ENCODE measurements at regions not wholly inside any gene's neighbourhood (a gene's known extent, or its start where the extent isn't known, plus 50 kb on each side); places are given as distances from the start of the nearest gene placed in this dataset.

DNA sequence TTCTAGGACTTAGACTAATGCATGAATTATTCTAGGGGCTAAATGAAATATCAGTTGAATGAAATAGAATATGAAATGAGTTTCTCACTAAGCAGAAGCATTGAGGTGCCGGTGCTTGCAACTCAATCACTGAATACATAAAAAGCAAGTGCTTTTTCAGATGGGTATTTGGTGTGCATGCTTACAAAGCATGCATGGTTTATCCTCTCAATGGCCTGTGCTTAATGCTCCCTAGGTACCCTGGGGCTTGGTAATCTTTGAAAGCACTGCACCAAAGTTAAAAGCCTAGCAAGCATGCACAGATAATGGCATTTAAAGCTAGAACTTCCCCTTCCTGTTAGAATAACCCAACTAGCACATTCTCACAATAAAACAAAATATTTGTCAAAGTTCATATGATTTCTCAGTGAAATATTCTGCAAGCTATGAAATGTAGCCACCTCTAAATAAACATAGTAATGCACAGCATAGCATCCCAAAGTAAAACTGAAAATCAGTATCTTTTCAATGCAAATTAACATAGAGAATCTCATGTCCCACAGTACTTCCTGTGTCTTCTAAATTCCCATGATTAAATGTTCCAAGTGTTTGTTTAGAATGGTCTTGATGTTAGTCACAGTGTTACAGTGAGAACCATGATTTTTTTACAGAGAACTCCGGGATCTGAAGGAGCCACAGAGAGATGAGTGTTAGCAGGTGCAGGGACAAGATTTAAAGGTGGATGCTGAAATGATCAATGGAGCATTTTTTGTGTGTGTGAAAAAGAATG lies 143.4 kb upstream of the CDH6 start:
- no peaks in the 10 kb centered on the region for H3K9me2 ChIP-seq (replicated peaks; ENCODE audit: insufficient read depth, low read length)
- H3K4me3 ChIP-seq (ENCODE audit: low read length), result no peak overlapping the region
- H3K4me1 ChIP-seq (ENCODE audit: low read length), result no peaks in the 10 kb centered on the region
- DNase-seq, result no peak
- H3K79me2 ChIP-seq (ENCODE audit: low read length), result no peaks in the 10 kb centered on the region
- no peaks in the 10 kb centered on the region for H3K36me3 ChIP-seq (ENCODE audit: insufficient read depth, low read length)
- H4K20me1 ChIP-seq (ENCODE audit: insufficient read depth, low read depth, low read length), result no peaks in the 10 kb centered on the region
- peaks cover 5% of the 10 kb centered on the region; the same call in 1 of the 2 replicates for H3K9me3 ChIP-seq (ENCODE audit: low read length)
- H3K9ac ChIP-seq (ENCODE audit: low read length), result no peak overlapping the region
- no peak overlapping the region for H3K4me2 ChIP-seq (ENCODE audit: low read depth, low read length, poor library complexity, severe bottlenecking)
- no peaks in the 10 kb centered on the region for H3K27me3 ChIP-seq (ENCODE audit: low read length)
- H3K27ac ChIP-seq (ENCODE audit: low read length), result no peak overlapping the region
- H2AFZ ChIP-seq (ENCODE audit: low read length), result no peak overlapping the region

DNA sequence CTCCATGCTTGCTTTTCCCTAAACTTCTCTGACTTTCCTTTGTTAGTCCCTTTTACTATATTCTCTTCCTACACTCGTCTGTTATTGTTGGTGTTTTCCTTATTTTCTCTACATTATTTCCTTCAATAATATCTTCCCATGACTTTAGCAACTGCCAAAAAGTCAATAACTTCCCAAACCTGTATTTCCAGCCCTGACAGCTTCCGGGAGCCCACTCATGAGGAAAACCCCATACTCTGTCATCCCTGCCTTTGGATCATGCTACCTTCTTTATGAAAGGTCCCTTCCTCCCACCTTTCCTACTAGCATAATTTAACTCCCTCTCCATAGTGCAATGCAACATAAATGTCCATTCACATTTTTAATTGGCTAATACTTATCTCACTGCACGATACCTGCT lies 144.0 kb upstream of the CDH6 start:
- no peak for DNase-seq
- Histone ChIP-seq H3K9ac (ENCODE audit: low read length) (no peak overlapping the region), H3K4me3 (ENCODE audit: low read length) (no peak overlapping the region), H3K27me3 (ENCODE audit: low read length) (no peaks in the 10 kb centered on the region), H3K9me3 (ENCODE audit: low read length) (peaks cover 5% of the 10 kb centered on the region; the same call in 1 of the 2 replicates), H2AFZ (ENCODE audit: low read length) (no peak overlapping the region), H3K9me2 (replicated peaks; ENCODE audit: insufficient read depth, low read length) (no peaks in the 10 kb centered on the region), H3K4me2 (ENCODE audit: low read depth, low read length, poor library complexity, severe bottlenecking) (no peak overlapping the region), H3K36me3 (ENCODE audit: insufficient read depth, low read length) (no peaks in the 10 kb centered on the region), H3K27ac (ENCODE audit: low read length) (no peak overlapping the region), H3K79me2 (ENCODE audit: low read length) (no peaks in the 10 kb centered on the region), H3K4me1 (ENCODE audit: low read length) (no peaks in the 10 kb centered on the region), H4K20me1 (ENCODE audit: insufficient read depth, low read depth, low read length) (no peaks in the 10 kb centered on the region)

GRCh38 chr5:31048282-31049270 lies 144.9 kb upstream of the CDH6 start:
- H3K27ac ChIP-seq (ENCODE audit: low read length), result no peak overlapping the region
- no peaks in the 10 kb centered on the region for H4K20me1 ChIP-seq (ENCODE audit: insufficient read depth, low read depth, low read length)
- no peak overlapping the region for H3K4me2 ChIP-seq (ENCODE audit: low read depth, low read length, poor library complexity, severe bottlenecking)
- no peaks in the 10 kb centered on the region for H3K79me2 ChIP-seq (ENCODE audit: low read length)
- DNase-seq, result no peak
- H3K9ac ChIP-seq (ENCODE audit: low read length), result no peak overlapping the region
- no peak overlapping the region for H3K4me3 ChIP-seq (ENCODE audit: low read length)
- no peaks in the 10 kb centered on the region for H3K9me2 ChIP-seq (replicated peaks; ENCODE audit: insufficient read depth, low read length)
- H2AFZ ChIP-seq (ENCODE audit: low read length), result no peak overlapping the region
- no peaks in the 10 kb centered on the region for H3K4me1 ChIP-seq (ENCODE audit: low read length)
- H3K9me3 ChIP-seq (ENCODE audit: low read length), result peaks cover 5% of the 10 kb centered on the region; the same call in 1 of the 2 replicates
- H3K36me3 ChIP-seq (ENCODE audit: insufficient read depth, low read length), result no peaks in the 10 kb centered on the region
- H3K27me3 ChIP-seq (ENCODE audit: low read length), result no peaks in the 10 kb centered on the region

GRCh38 chr5:31047621-31048020 lies 145.9 kb upstream of the CDH6 start:
- no peak overlapping the region for H2AFZ ChIP-seq (ENCODE audit: low read length)
- no peak overlapping the region for H3K27ac ChIP-seq (ENCODE audit: low read length)
- no peak overlapping the region for H3K4me2 ChIP-seq (ENCODE audit: low read depth, low read length, poor library complexity, severe bottlenecking)
- peaks cover 5% of the 10 kb centered on the region; the same call in 1 of the 2 replicates for H3K9me3 ChIP-seq (ENCODE audit: low read length)
- no peaks in the 10 kb centered on the region for H3K27me3 ChIP-seq (ENCODE audit: low read length)
- H3K36me3 ChIP-seq (ENCODE audit: insufficient read depth, low read length), result no peaks in the 10 kb centered on the region
- no peaks in the 10 kb centered on the region for H3K79me2 ChIP-seq (ENCODE audit: low read length)
- H4K20me1 ChIP-seq (ENCODE audit: insufficient read depth, low read depth, low read length), result no peaks in the 10 kb centered on the region
- H3K9ac ChIP-seq (ENCODE audit: low read length), result no peak overlapping the region
- H3K9me2 ChIP-seq (replicated peaks; ENCODE audit: insufficient read depth, low read length), result no peaks in the 10 kb centered on the region
- H3K4me1 ChIP-seq (ENCODE audit: low read length), result no peaks in the 10 kb centered on the region
- no peak overlapping the region for H3K4me3 ChIP-seq (ENCODE audit: low read length)
- DNase-seq, result no peak

DNA sequence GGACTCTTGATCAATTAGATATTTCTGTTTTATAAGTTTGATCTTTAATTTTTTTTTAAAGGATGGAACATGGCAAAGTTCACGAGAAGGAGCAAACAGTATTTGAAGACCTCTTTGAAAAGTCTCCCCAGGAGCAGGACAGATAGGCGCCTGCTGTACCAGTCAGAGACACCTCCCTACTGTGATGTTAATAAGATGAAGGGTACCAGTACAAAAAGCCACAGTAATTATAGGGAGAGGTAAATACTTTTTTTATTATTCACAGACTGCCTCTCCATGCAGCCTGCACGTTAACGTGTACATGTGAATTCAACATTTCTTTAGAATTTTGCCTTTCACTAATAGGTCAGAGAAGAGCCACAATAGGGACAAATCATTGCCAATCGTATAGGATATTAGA lies 146.5 kb upstream of the CDH6 start:
- Histone ChIP-seq H3K4me2 (ENCODE audit: low read depth, low read length, poor library complexity, severe bottlenecking) (no peak overlapping the region), H3K9me3 (ENCODE audit: low read length) (peaks cover 5% of the 10 kb centered on the region; the same call in 1 of the 2 replicates), H3K79me2 (ENCODE audit: low read length) (no peaks in the 10 kb centered on the region), H3K9ac (ENCODE audit: low read length) (no peak overlapping the region), H3K36me3 (ENCODE audit: insufficient read depth, low read length) (no peaks in the 10 kb centered on the region), H3K4me3 (ENCODE audit: low read length) (no peak overlapping the region), H4K20me1 (ENCODE audit: insufficient read depth, low read depth, low read length) (no peaks in the 10 kb centered on the region), H2AFZ (ENCODE audit: low read length) (no peak overlapping the region), H3K9me2 (replicated peaks; ENCODE audit: insufficient read depth, low read length) (no peaks in the 10 kb centered on the region), H3K27ac (ENCODE audit: low read length) (no peak overlapping the region), H3K4me1 (ENCODE audit: low read length) (no peaks in the 10 kb centered on the region), H3K27me3 (ENCODE audit: low read length) (no peaks in the 10 kb centered on the region)
- no peak for DNase-seq

GRCh38 chr5:31036411-31036810 lies 157.1 kb upstream of the CDH6 start:
- no peaks in the 10 kb centered on the region for H3K9me2 ChIP-seq (replicated peaks; ENCODE audit: insufficient read depth, low read length)
- no peaks in the 10 kb centered on the region for H3K79me2 ChIP-seq (ENCODE audit: low read length)
- no peaks in the 10 kb centered on the region for H3K27me3 ChIP-seq (ENCODE audit: low read length)
- H3K4me2 ChIP-seq (ENCODE audit: low read depth, low read length, poor library complexity, severe bottlenecking), result no peak overlapping the region
- no peak overlapping the region for H3K4me3 ChIP-seq (ENCODE audit: low read length)
- DNase-seq, result no peak
- H3K4me1 ChIP-seq (ENCODE audit: low read length), result no peaks in the 10 kb centered on the region
- no peak overlapping the region for H3K9ac ChIP-seq (ENCODE audit: low read length)
- H2AFZ ChIP-seq (ENCODE audit: low read length), result no peak overlapping the region
- no peaks in the 10 kb centered on the region for H4K20me1 ChIP-seq (ENCODE audit: insufficient read depth, low read depth, low read length)
- no peaks in the 10 kb centered on the region for H3K9me3 ChIP-seq (ENCODE audit: low read length)
- H3K27ac ChIP-seq (ENCODE audit: low read length), result no peak overlapping the region
- H3K36me3 ChIP-seq (ENCODE audit: insufficient read depth, low read length), result no peaks in the 10 kb centered on the region

DNA sequence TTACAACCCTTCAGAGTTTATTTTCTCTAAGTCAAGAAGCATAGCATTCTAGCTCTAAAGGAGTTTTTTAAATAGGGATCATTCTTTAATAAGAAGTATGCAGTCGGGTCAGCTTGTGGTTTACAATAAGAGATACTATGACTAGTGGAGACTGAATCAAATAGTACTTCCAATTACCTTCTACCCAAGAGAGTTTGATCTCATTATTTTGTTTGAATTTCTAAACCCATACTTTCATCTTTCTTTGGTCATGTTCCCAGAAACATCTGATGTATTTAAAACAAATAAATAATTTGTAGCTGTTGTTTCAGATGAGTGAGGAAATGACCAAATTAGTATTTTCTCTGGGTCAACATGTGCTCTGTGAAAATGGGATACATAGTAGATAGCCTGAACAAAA lies 160.2 kb upstream of the CDH6 start:
- no peak overlapping the region for H3K27ac ChIP-seq (ENCODE audit: low read length)
- H3K79me2 ChIP-seq (ENCODE audit: low read length), result no peaks in the 10 kb centered on the region
- H3K9ac ChIP-seq (ENCODE audit: low read length), result no peak overlapping the region
- no peak overlapping the region for H3K4me3 ChIP-seq (ENCODE audit: low read length)
- H2AFZ ChIP-seq (ENCODE audit: low read length), result no peak overlapping the region
- no peak for DNase-seq
- H3K4me1 ChIP-seq (ENCODE audit: low read length), result no peaks in the 10 kb centered on the region
- no peaks in the 10 kb centered on the region for H3K36me3 ChIP-seq (ENCODE audit: insufficient read depth, low read length)
- H3K9me3 ChIP-seq (ENCODE audit: low read length), result no peaks in the 10 kb centered on the region
- H3K9me2 ChIP-seq (replicated peaks; ENCODE audit: insufficient read depth, low read length), result no peaks in the 10 kb centered on the region
- H3K4me2 ChIP-seq (ENCODE audit: low read depth, low read length, poor library complexity, severe bottlenecking), result no peak overlapping the region
- no peaks in the 10 kb centered on the region for H4K20me1 ChIP-seq (ENCODE audit: insufficient read depth, low read depth, low read length)
- H3K27me3 ChIP-seq (ENCODE audit: low read length), result no peaks in the 10 kb centered on the region

DNA sequence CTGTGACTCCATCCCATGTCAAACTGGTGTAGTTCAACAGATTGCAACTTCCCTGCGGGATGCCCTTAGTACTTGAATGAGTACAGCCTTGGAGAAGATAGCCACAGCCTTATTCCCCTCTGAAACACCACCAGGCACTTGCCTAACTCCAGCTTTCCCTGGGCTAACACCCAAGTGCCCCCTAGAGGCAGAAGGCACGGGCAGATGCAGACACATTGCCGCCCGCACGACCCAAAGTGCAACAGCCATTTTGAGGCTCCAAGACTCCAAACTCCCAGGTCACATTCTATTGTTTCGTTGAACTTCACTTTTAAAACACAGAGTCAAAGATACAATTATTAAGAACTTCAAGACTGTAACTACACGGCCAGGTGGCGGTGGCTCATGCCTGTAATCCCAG lies 163.6 kb upstream of the CDH6 start:
- Histone ChIP-seq H3K27me3 (ENCODE audit: low read length) (no peaks in the 10 kb centered on the region), H3K27ac (ENCODE audit: low read length) (no peak overlapping the region)

More for the DNA sequence above, 163.6 kb upstream of the CDH6 start:
- Histone ChIP-seq H3K4me2 (ENCODE audit: low read depth, low read length, poor library complexity, severe bottlenecking) (no peak overlapping the region), H3K9ac (ENCODE audit: low read length) (no peak overlapping the region), H3K79me2 (ENCODE audit: low read length) (no peaks in the 10 kb centered on the region), H3K4me3 (ENCODE audit: low read length) (no peak overlapping the region), H2AFZ (ENCODE audit: low read length) (no peak overlapping the region), H3K9me3 (ENCODE audit: low read length) (no peaks in the 10 kb centered on the region), H3K4me1 (ENCODE audit: low read length) (no peaks in the 10 kb centered on the region), H4K20me1 (ENCODE audit: insufficient read depth, low read depth, low read length) (no peaks in the 10 kb centered on the region), H3K36me3 (ENCODE audit: insufficient read depth, low read length) (no peaks in the 10 kb centered on the region), H3K9me2 (replicated peaks; ENCODE audit: insufficient read depth, low read length) (no peaks in the 10 kb centered on the region)
- DNase-seq, result no peak

Data from Karpas-422 (cell line).